Inferior parietal cortex (tissue), 1 donor: ENCODE measurements at regions not wholly inside any gene's neighbourhood (a gene's known extent, or its start where the extent isn't known, plus 50 kb on each side); places are given as distances from the start of the nearest gene placed in this dataset.
"Not testable (repeated sequence)": the region's sequence is repeated elsewhere in the genome, so short reads cannot be mapped to it uniquely, and the experiment has no call there.

Experiments
- DNase-seq: peaks from one replicate; pipeline ENCODE4 v3.0.0-alpha.2; 2016; ENCODE audit errors: extremely low spot score

- peak; percentile 85 for DNase-seq
These were observed 54.2 kb upstream of the SEC14L1 start for GRCh38 chr17:77086433-77087010.

- no peak for DNase-seq
These were observed 52.9 kb upstream of the SEC14L1 start for GRCh38 chr17:77087650-77088454.

- DNase-seq: peak; percentile 100
These were observed 52.2 kb upstream of the SEC14L1 start for GRCh38 chr17:77088455-77089123.

DNA sequence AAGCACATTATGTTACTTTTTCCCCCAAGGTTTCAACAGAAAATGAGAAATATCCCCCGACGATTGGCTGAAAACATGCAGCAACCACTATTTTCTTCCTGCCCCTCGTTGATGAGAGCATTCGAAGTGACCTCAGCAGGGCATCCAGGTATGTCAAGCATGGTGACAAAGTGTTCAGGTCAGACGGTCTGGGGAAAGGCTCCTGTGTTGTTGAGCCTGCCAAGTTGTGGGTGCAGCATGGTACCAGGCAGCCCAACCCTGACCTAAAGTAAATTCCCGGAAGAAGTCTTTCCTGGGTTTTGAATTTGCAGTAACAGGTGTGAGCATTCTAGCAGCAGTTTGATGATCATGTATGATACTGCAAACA is 51.7 kb upstream of the SEC14L1 start:
- no peak for DNase-seq

DNA sequence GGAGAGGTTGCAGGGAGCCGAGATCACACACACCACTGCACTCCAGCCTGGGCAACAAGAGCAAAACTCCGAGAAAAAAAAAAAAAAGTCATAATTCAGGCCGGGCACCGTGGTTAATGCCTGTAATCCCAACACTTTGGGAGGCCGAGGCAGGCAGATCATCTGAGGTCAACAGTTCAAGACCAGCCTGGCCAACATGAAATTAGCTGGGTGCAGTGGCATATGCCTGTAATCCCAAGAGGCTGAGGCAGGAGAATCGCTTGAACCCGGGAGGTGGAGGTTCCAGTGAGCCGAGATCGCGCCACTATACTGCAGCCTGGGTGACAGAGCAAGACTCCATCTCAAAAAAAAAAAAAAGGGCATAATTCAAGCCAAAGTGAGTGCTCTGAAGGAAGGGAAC is 50.8 kb upstream of the SEC14L1 start:
- not testable (repeated sequence) for DNase-seq

DNA sequence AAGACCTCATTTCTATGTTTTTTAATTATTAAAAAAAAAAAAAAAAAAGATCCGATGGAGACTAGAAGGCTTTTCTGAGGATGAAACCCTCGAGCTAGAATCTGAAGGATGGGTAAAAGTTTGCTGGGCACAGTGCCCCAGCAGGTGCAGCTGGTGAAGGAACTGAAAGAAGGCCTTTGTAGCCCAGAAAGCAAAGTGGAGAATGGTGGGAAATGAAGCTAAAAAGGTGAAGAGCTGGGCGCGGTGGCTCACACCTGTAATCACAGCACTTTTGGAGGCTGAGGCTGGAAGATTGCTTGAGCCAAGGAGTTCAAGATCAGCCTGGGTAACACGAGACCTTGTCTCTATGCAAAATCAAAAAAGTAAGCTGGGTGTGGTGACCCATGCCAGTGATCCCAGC is 50.3 kb upstream of the SEC14L1 start:
- no peak for DNase-seq
